HEK293T (cell line): ENCODE measurements at regions not wholly inside any gene's neighbourhood (a gene's known extent, or its start where the extent isn't known, plus 50 kb on each side); places are given as distances from the start of the nearest gene placed in this dataset.

Experiments used
- CTCF ChIA-PET: fragments of 350-600 bp; formaldehyde crosslinking; extraction: SDS; loops from one replicate; lab custom pipeline; 2021; ENCODE audit warnings: antibody characterized with exemption, inconsistent platforms; lab: Yijun Ruan, JAX
- POLR2A ChIA-PET: fragments of 350-600 bp; formaldehyde crosslinking; extraction: SDS; loops from one replicate; lab custom pipeline; 2020; ENCODE audit warnings: antibody characterized with exemption, inconsistent platforms; lab: Yijun Ruan, JAX
- DNase-seq: peaks from one replicate; pipeline ENCODE4 v3.0.0; 2012; ENCODE audit warnings: mixed read lengths; ENCODE audit errors: extremely low spot score
- ARNT ChIP-seq: fragments of 450-650 bp; IDR thresholded peaks from 2 replicates; pipeline ENCODE4 v1.6.1; 2017; ENCODE audit warnings: mild to moderate bottlenecking
- BHLHE40 ChIP-seq: fragments of 450-650 bp; IDR thresholded peaks from 2 replicates; pipeline ENCODE4 v1.6.1; 2016; ENCODE audit warnings: mild to moderate bottlenecking, moderate library complexity, borderline replicate concordance
- CTBP1 ChIP-seq: fragments of 450-650 bp; IDR thresholded peaks from 2 replicates; pipeline ENCODE4 v1.6.1; 2016; ENCODE audit warnings: borderline replicate concordance
- ELF4 ChIP-seq: fragments of 450-650 bp; IDR thresholded peaks from 2 replicates; pipeline ENCODE4 v1.6.1; 2017; ENCODE audit warnings: antibody characterized with exemption
- FOXA1 ChIP-seq: fragments of 450-650 bp; IDR thresholded peaks from 2 replicates; pipeline ENCODE4 v1.6.1; 2016; ENCODE audit warnings: mild to moderate bottlenecking
- FOXK2 ChIP-seq: fragments of 450-650 bp; IDR thresholded peaks from 2 replicates; pipeline ENCODE4 v1.6.1; 2016; ENCODE audit warnings: mild to moderate bottlenecking
- FOXM1 ChIP-seq: fragments of 450-650 bp; IDR thresholded peaks from 2 replicates; pipeline ENCODE4 v1.6.1; 2017; ENCODE audit warnings: mild to moderate bottlenecking, borderline replicate concordance
- HDGF ChIP-seq: fragments of 450-650 bp; IDR thresholded peaks from 2 replicates; pipeline ENCODE4 v1.6.1; 2017; ENCODE audit warnings: antibody characterized with exemption, borderline replicate concordance
- L3MBTL2 ChIP-seq: fragments of 450-650 bp; conservative IDR thresholded peaks from 2 replicates; pipeline ENCODE4 v1.6.1; 2016; ENCODE audit warnings: mild to moderate bottlenecking
- LEF1 ChIP-seq: fragments of 450-650 bp; IDR thresholded peaks from 2 replicates; pipeline ENCODE4 v1.6.1; 2017; ENCODE audit warnings: mild to moderate bottlenecking, borderline replicate concordance
- NFRKB ChIP-seq: fragments of 450-650 bp; IDR thresholded peaks from 2 replicates; pipeline ENCODE4 v1.6.1; 2016; ENCODE audit warnings: mild to moderate bottlenecking, moderate library complexity
- PKNOX1 ChIP-seq: fragments of 450-650 bp; IDR thresholded peaks from 2 replicates; pipeline ENCODE4 v1.6.1; 2016
- SP1 ChIP-seq: fragments of 450-650 bp; IDR thresholded peaks from 2 replicates; pipeline ENCODE4 v1.6.1; 2017
- SUZ12 ChIP-seq: fragments of 450-650 bp; IDR thresholded peaks from 2 replicates; pipeline ENCODE4 v1.6.1; 2016; ENCODE audit warnings: mild to moderate bottlenecking
- TARDBP ChIP-seq: fragments of 450-650 bp; IDR thresholded peaks from 2 replicates; pipeline ENCODE4 v1.6.1; 2016
- ZNF384 ChIP-seq: fragments of 450-650 bp; IDR thresholded peaks from 2 replicates; pipeline ENCODE4 v1.6.1; 2016

DNA sequence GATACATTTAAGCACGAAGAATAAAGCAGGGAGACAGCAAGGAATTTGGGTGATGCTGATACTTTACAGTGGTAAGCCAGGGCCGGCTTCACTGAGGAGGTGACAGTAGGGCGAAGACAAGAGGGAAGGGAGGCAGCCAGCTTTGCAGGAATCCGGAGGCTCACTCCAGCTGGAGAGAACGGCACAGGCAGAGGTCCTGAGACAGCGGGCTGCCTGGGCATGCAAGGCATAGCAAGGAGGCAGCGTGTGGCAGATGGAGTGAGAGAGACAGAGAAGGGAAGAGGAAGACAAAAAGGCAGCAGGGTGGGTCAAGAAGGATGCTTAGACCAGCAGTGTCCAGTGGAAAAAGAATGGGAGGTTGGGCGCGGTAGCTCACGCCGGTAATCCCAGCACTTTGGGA is 83.2 kb upstream of the WASF3 start:
- ChIA-PET POLR2A (no interaction called here), CTCF (no interaction called here)
- no peak for DNase-seq
- TF ChIP-seq BHLHE40 (no peak), NFRKB (no peak), FOXM1 (no peak)

DNA sequence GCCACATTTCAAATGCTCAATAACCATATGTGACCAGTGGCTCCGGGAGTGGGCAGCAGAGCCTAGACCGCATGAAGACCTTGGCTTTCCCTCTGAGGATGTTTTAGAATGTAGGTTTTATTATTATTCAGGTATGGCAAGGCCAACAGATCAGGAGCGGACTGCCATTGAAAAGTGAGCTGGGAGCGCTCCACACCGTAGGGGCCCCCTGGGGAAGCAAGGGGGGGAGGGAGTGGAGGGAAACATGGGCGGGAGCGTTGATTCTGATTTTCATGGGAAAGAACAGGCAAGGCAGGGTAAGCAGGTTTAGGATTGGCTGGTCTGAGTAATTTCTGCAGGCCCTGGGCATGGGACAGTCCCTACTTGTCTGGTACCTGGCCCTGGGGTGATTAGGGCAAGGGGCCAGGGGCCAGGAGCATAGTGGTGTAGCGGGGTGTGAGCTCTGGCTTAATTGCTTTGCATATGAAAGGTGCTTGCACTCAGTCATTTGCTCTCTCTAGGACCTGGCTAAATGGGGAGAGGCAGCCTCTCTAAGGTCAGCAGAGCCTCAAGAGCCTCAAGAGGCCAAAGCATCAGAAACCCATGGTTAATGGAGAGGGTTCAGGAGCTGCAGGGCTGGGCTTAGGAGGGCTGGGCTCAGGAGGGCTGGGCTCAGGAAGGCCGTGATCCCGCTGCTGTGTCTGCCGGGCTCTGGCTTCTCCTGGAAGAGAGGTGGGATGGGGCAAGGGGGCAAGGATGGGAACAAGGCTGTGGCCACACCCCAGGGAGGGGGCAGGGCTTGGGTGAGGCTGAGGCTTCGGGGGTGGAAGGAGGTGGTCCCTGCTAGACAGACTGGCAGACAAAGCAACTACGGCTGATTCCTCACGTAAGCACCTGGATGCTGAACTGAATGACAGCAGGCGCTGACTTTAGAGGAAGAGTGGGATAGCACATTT is 82.0 kb upstream of the WASF3 start:
- ChIA-PET CTCF (no interaction called here), POLR2A (no interaction called here)
- no peak for DNase-seq
- TF ChIP-seq CTBP1 (no peak), HDGF (no peak), BHLHE40 (no peak), L3MBTL2 (no peak), NFRKB (no peak), FOXA1 (no peak), SUZ12 (no peak), ARNT (no peak), SP1 (no peak), FOXK2 (no peak), ZNF384 (no peak), LEF1 (no peak), FOXM1 (no peak), TARDBP (no peak), PKNOX1 (no peak), ELF4 (no peak)

DNA sequence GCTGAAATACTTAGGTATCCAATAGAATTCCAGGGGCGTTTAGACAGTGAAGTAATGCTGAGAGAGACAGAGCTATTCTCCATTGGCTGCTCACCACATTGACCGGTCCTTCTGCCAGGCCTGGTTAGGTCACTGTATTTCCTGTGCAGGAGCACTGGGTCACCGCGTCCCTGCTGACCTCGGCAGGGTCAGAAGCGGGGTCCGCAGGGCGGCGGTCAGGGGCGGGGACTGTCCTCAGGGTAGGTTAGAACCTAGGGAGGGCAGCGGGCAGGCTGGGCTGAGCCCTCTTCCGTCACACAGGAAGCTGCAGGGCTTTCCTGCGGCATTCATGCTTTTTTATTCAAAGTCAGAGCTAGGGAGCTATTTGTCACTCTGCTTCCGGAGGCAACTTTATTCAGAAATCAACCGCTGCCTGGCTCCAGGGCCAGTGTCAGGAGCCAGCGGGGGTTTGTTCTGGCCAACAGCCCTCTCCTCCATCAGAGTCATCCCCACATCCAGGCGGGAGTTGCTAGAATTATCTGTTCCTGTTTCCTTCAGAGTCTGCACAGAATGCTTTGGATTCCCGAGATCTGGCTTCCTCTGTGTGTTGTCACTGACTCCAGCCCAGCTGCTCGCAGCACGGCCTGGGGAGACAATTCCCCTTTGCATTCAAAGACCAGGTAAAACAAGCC is 81.2 kb upstream of the WASF3 start:
- DNase-seq, result no peak
- TF ChIP-seq L3MBTL2, result no peak
- TF ChIP-seq SP1, result no peak
- TF ChIP-seq LEF1, result no peak
- ChIA-PET POLR2A (no interaction called here), CTCF (no interaction called here)

- TF ChIP-seq ELF4 (no peak), FOXA1 (no peak), FOXK2 (no peak), L3MBTL2 (no peak), ZNF384 (no peak), SUZ12 (no peak), PKNOX1 (no peak)
- CTCF ChIA-PET, result no interaction called here
- POLR2A ChIA-PET, result no interaction called here
- DNase-seq, result no peak
Measured at GRCh38 chr13:26476782-26477142, 80.7 kb upstream of the WASF3 start.

GRCh38 chr13:26477681-26478080 is 79.8 kb upstream of the WASF3 start:
- POLR2A ChIA-PET, result no interaction called here
- TF ChIP-seq FOXA1 (no peak), PKNOX1 (no peak), ELF4 (no peak), SP1 (no peak), NFRKB (no peak), BHLHE40 (no peak), SUZ12 (no peak), FOXK2 (no peak), FOXM1 (no peak), ZNF384 (no peak), ARNT (no peak), TARDBP (no peak), LEF1 (no peak), L3MBTL2 (no peak), HDGF (no peak), CTBP1 (no peak)
- CTCF ChIA-PET, result no interaction called here
- DNase-seq, result no peak

GRCh38 chr13:26480246-26480855 is 77.1 kb upstream of the WASF3 start:
- DNase-seq, result no peak
- ChIA-PET POLR2A (no interaction called here), CTCF (interaction anchor here (0.7 to 0.8 kb wide), 2 partner anchors 10 to 324 kb away, joined by 3 read pairs; no protein-coding TSS in a partner anchor)
- no peak for TF ChIP-seq LEF1
- no peak for TF ChIP-seq SUZ12
- no peak for TF ChIP-seq FOXK2
- TF ChIP-seq PKNOX1, result no peak
- no peak for TF ChIP-seq BHLHE40
- no peak for TF ChIP-seq ARNT
- TF ChIP-seq L3MBTL2, result no peak
- TF ChIP-seq TARDBP, result no peak
